Subcutaneous abdominal adipose tissue (tissue), 5 donors: ENCODE measurements at regions not wholly inside any gene's neighbourhood (a gene's known extent, or its start where the extent isn't known, plus 50 kb on each side); places are given as distances from the start of the nearest gene placed in this dataset.

Experiments used
- H3K27ac ChIP-seq: one replicate; pipeline ENCODE4 v1.7.0; 2013; ENCODE audit warnings: low read depth, mild to moderate bottlenecking, inconsistent platforms, low read length, moderate library complexity
- H3K27me3 ChIP-seq, 5 donors: one replicate each; pipeline ENCODE4 v1.7.0; 2013; ENCODE audit warnings: low read length in 5 of 5, inconsistent platforms in 1 of 5; ENCODE audit not compliant: control insufficient read depth in 5 of 5, insufficient read depth in 4 of 5
- H3K36me3 ChIP-seq, 5 donors: one replicate each; pipeline ENCODE4 v1.7.0; 2013; ENCODE audit warnings: low read length in 5 of 5; ENCODE audit not compliant: control insufficient read depth in 5 of 5, insufficient read depth in 5 of 5
- H3K4me1 ChIP-seq, 5 donors: one replicate each; pipeline ENCODE4 v1.7.0; 2013; ENCODE audit warnings: low read length in 5 of 5, mild to moderate bottlenecking in 3 of 5, moderate library complexity in 1 of 5; ENCODE audit not compliant: control insufficient read depth in 5 of 5, insufficient read depth in 5 of 5
- H3K4me3 ChIP-seq, 5 donors: one replicate each; pipeline ENCODE4 v1.7.0; 2013; ENCODE audit warnings: low read length in 5 of 5, low read depth in 1 of 5
- H3K9ac ChIP-seq, 5 donors: one replicate each; pipeline ENCODE4 v1.7.0; 2013; ENCODE audit warnings: low read length in 5 of 5, mild to moderate bottlenecking in 4 of 5, moderate library complexity in 3 of 5
- H3K9me3 ChIP-seq, 5 donors: one replicate each; pipeline ENCODE4 v1.7.0; 2013; ENCODE audit warnings: low read length in 5 of 5; ENCODE audit not compliant: control insufficient read depth in 5 of 5
- donor health status: healthy.
- donor health status: healthy.
- donor health status: healthy.
- donor health status: healthy.
- donor health status: healthy.

GRCh38 chr13:108433976-108434755 is 164.6 kb downstream of the TNFSF13B start:
- no peaks in the 10 kb centered on the region for H3K9me3 ChIP-seq
- no peak overlapping the region for H3K27ac ChIP-seq
- H3K4me1 ChIP-seq = no peaks in the 10 kb centered on the region
- no peak overlapping the region for H3K4me3 ChIP-seq
- H3K36me3 ChIP-seq = no peaks in the 10 kb centered on the region
- peaks cover 0 to 2% (median 0%) of the 10 kb centered on the region in 5 donors for H3K27me3 ChIP-seq
- H3K9ac ChIP-seq = no peak overlapping the region

GRCh38 chr13:108435393-108436149 is 166.1 kb downstream of the TNFSF13B start:
- Histone ChIP-seq H3K9ac (no peak overlapping the region), H3K27ac (no peak overlapping the region), H3K36me3 (no peaks in the 10 kb centered on the region), H3K9me3 (no peaks in the 10 kb centered on the region), H3K27me3 (peaks cover 0 to 2% (median 0%) of the 10 kb centered on the region in 5 donors), H3K4me3 (no peak overlapping the region), H3K4me1 (no peaks in the 10 kb centered on the region)

- H3K4me1 ChIP-seq = no peaks in the 10 kb centered on the region
- peaks cover 0 to 2% (median 2%) of the 10 kb centered on the region in 5 donors for H3K9me3 ChIP-seq
- no peak overlapping the region for H3K27ac ChIP-seq
- H3K36me3 ChIP-seq = no peaks in the 10 kb centered on the region
- H3K4me3 ChIP-seq = no peak overlapping the region
- H3K27me3 ChIP-seq = peaks cover 0 to 2% (median 0%) of the 10 kb centered on the region in 5 donors
- H3K9ac ChIP-seq = no peak overlapping the region
These were observed 168.0 kb downstream of the TNFSF13B start for GRCh38 chr13:108437496-108437895.

GRCh38 chr13:108439556-108439955 is 170.0 kb downstream of the TNFSF13B start:
- Histone ChIP-seq H3K4me1 (no peaks in the 10 kb centered on the region), H3K27me3 (peaks cover 0 to 2% (median 0%) of the 10 kb centered on the region in 5 donors), H3K9ac (no peak overlapping the region), H3K27ac (no peak overlapping the region), H3K9me3 (peaks cover 0 to 7% (median 5%) of the 10 kb centered on the region in 5 donors), H3K4me3 (no peak overlapping the region), H3K36me3 (no peaks in the 10 kb centered on the region)

- peaks cover 0 to 7% (median 5%) of the 10 kb centered on the region in 5 donors for H3K9me3 ChIP-seq
- H3K9ac ChIP-seq = no peak overlapping the region
- no peak overlapping the region for H3K27ac ChIP-seq
- no peaks in the 10 kb centered on the region for H3K36me3 ChIP-seq
- no peaks in the 10 kb centered on the region for H3K27me3 ChIP-seq
- no peak overlapping the region for H3K4me3 ChIP-seq
- no peaks in the 10 kb centered on the region for H3K4me1 ChIP-seq
These were observed 174.9 kb downstream of the TNFSF13B start for GRCh38 chr13:108444448-108444847.

GRCh38 chr13:108448891-108449290 is 179.4 kb downstream of the TNFSF13B start:
- no peaks in the 10 kb centered on the region for H3K36me3 ChIP-seq
- no peaks in the 10 kb centered on the region for H3K9me3 ChIP-seq
- no peak overlapping the region for H3K27ac ChIP-seq
- no peak overlapping the region for H3K9ac ChIP-seq
- H3K27me3 ChIP-seq = no peaks in the 10 kb centered on the region
- H3K4me1 ChIP-seq = no peaks in the 10 kb centered on the region
- no peak overlapping the region for H3K4me3 ChIP-seq

- H3K4me3 ChIP-seq = no peak overlapping the region
- H3K27me3 ChIP-seq = no peaks in the 10 kb centered on the region
- H3K27ac ChIP-seq = no peak overlapping the region
- H3K9me3 ChIP-seq = no peaks in the 10 kb centered on the region
- no peaks in the 10 kb centered on the region for H3K36me3 ChIP-seq
- no peak overlapping the region for H3K9ac ChIP-seq
- H3K4me1 ChIP-seq = no peaks in the 10 kb centered on the region
These were observed 178.3 kb upstream of the MYO16 start for GRCh38 chr13:108451121-108451520.

- H3K9ac ChIP-seq = no peak overlapping the region
- no peaks in the 10 kb centered on the region for H3K36me3 ChIP-seq
- no peak overlapping the region for H3K27ac ChIP-seq
- no peak overlapping the region for H3K4me3 ChIP-seq
- no peaks in the 10 kb centered on the region for H3K27me3 ChIP-seq
- H3K4me1 ChIP-seq = no peaks in the 10 kb centered on the region
- H3K9me3 ChIP-seq = no peaks in the 10 kb centered on the region
These were observed 174.1 kb upstream of the MYO16 start for GRCh38 chr13:108455320-108455719.

- H3K9ac ChIP-seq = no peak overlapping the region
- H3K4me3 ChIP-seq = no peak overlapping the region
- H3K36me3 ChIP-seq = no peaks in the 10 kb centered on the region
- H3K27me3 ChIP-seq = no peaks in the 10 kb centered on the region
- no peaks in the 10 kb centered on the region for H3K9me3 ChIP-seq
- H3K27ac ChIP-seq = no peak overlapping the region
- H3K4me1 ChIP-seq = no peaks in the 10 kb centered on the region
These were observed 169.4 kb upstream of the MYO16 start for GRCh38 chr13:108460043-108460442.

- no peak overlapping the region for H3K9ac ChIP-seq
These were observed 168.7 kb upstream of the MYO16 start for GRCh38 chr13:108460746-108461145.

More at GRCh38 chr13:108460746-108461145, 168.7 kb upstream of the MYO16 start:
- Histone ChIP-seq H3K4me1 (no peaks in the 10 kb centered on the region), H3K36me3 (no peaks in the 10 kb centered on the region), H3K9me3 (no peaks in the 10 kb centered on the region), H3K4me3 (no peak overlapping the region), H3K27ac (no peak overlapping the region), H3K27me3 (no peaks in the 10 kb centered on the region)
